Testis (tissue), 2 donors: ENCODE measurements at regions not wholly inside any gene's neighbourhood (a gene's known extent, or its start where the extent isn't known, plus 50 kb on each side); places are given as distances from the start of the nearest gene placed in this dataset.

ENCODE experiments used
- DNase-seq: peaks from one replicate; pipeline ENCODE4 v3.0.0-alpha.2; 2019
- H3K27ac ChIP-seq, 2 donors: fragments of 200-600 bp; sonication (generic); one replicate each; pipeline ENCODE4 v1.5.1; 2019
- H3K27me3 ChIP-seq: fragments of 200-600 bp; sonication (generic); one replicate; pipeline ENCODE4 v1.5.1; 2019
- H3K36me3 ChIP-seq: fragments of 200-600 bp; sonication (generic); one replicate; pipeline ENCODE4 v1.5.1; 2017; ENCODE audit warnings: low read depth; ENCODE audit errors: missing control alignments
- H3K4me1 ChIP-seq: fragments of 200-600 bp; sonication (generic); one replicate; pipeline ENCODE4 v1.5.1; 2019
- H3K4me3 ChIP-seq, 2 donors: fragments of 200-600 bp; sonication (generic); one replicate each; pipeline ENCODE4 v1.5.1; 2017 to 2019
- H3K9me3 ChIP-seq: fragments of 200-600 bp; sonication (generic); one replicate; pipeline ENCODE4 v1.5.1; 2017
- CTCF ChIP-seq, 3 experiments: fragments of 450-650 bp in 2 of 3; fragments of 200-600 bp in 1 of 3; sonication (generic) in 1 of 3; IDR thresholded peaks; one replicate each; pipeline ENCODE4 v1.5.1; 2016 to 2019; ENCODE audit warnings: antibody characterized with exemption in 3 of 3, mild to moderate bottlenecking in 2 of 3, moderate library complexity in 1 of 3
- POLR2A ChIP-seq: fragments of 450-650 bp; IDR thresholded peaks from one replicate; pipeline ENCODE4 v1.6.1; 2017; ENCODE audit warnings: antibody characterized with exemption, mild to moderate bottlenecking, moderate library complexity
- WGBS, 2 donors: methylation state at CpG; one replicate each; pipeline ENCODE4 v1.1.5; 2018; 5-methylcytosine and 5-hydroxymethylcytosine counted together
- intact Hi-C: fragments of 100-400 bp; cut with DNase I; formaldehyde crosslinking; loops from one replicate; pipeline ENCODE4 v1.15.1; 2023; ENCODE audit warnings: low total_unique reads

- WGBS, 2 donors: 80 to 87% methylated on average over 13 to 17 of the region's 17 CpGs
- DNase-seq: no peak
- Histone ChIP-seq H3K27ac (no peak overlapping the region), H3K36me3 (no peaks in the 10 kb centered on the region), H3K9me3 (no peaks in the 10 kb centered on the region), H3K4me3 (no peak overlapping the region), H3K27me3 (no peaks in the 10 kb centered on the region), H3K4me1 (peaks cover 2% of the 10 kb centered on the region)
- TF ChIP-seq CTCF (IDR thresholded peaks at IDR 0.05): no peak
- no peak for TF ChIP-seq POLR2A
- intact Hi-C loops: no loop called here
These were observed 267.6 kb downstream of the ADGRD1 start for GRCh38 chr12:131221061-131221956.

GRCh38 chr12:131221957-131222328 is 268.2 kb downstream of the ADGRD1 start:
- TF ChIP-seq CTCF (IDR thresholded peaks at IDR 0.05): no peak
- no peak for TF ChIP-seq POLR2A
- no peaks in the 10 kb centered on the region for H3K9me3 ChIP-seq
- intact Hi-C loops: no loop called here
- no peaks in the 10 kb centered on the region for H3K27me3 ChIP-seq
- 71 to 81% methylated on average over 5 of the region's 5 CpGs for WGBS, 2 donors
- H3K36me3 ChIP-seq: no peaks in the 10 kb centered on the region
- H3K27ac ChIP-seq: no peak overlapping the region
- no peak for DNase-seq
- H3K4me3 ChIP-seq: no peak overlapping the region
- H3K4me1 ChIP-seq: no peaks in the 10 kb centered on the region

GRCh38 chr12:131222329-131223139 is 268.8 kb downstream of the ADGRD1 start:
- no peaks in the 10 kb centered on the region for H3K27me3 ChIP-seq
- H3K9me3 ChIP-seq: no peaks in the 10 kb centered on the region
- intact Hi-C loops: no loop called here
- no peak for DNase-seq
- no peak overlapping the region for H3K27ac ChIP-seq
- no peak overlapping the region for H3K4me3 ChIP-seq
- TF ChIP-seq POLR2A (no peak), CTCF (IDR thresholded peaks at IDR 0.05) (no peak)
- no peaks in the 10 kb centered on the region for H3K4me1 ChIP-seq
- H3K36me3 ChIP-seq: no peaks in the 10 kb centered on the region
- 64 to 71% methylated on average over 18 to 22 of the region's 22 CpGs for WGBS, 2 donors

- Histone ChIP-seq H3K27ac (no peak overlapping the region), H3K36me3 (no peaks in the 10 kb centered on the region), H3K4me1 (no peaks in the 10 kb centered on the region), H3K27me3 (no peaks in the 10 kb centered on the region), H3K4me3 (no peak overlapping the region), H3K9me3 (no peaks in the 10 kb centered on the region)
- WGBS, 2 donors: 72 to 75% methylated on average over 31 of the region's 31 CpGs
- TF ChIP-seq POLR2A (no peak), CTCF (IDR thresholded peaks at IDR 0.05) (no peak)
- no peak for DNase-seq
- intact Hi-C loops: no loop called here
These were observed 269.6 kb downstream of the ADGRD1 start for GRCh38 chr12:131223171-131223761.
